SH-SY5Y (cell line): ENCODE measurements at regions not wholly inside any gene's neighbourhood (a gene's known extent, or its start where the extent isn't known, plus 50 kb on each side); places are given as distances from the start of the nearest gene placed in this dataset.

Source experiments
- GATA2 ChIP-seq: IDR thresholded peaks from 2 replicates; pipeline ENCODE4 v1.6.1; 2011; ENCODE audit warnings: mild to moderate bottlenecking, low read depth, low read length
- GATA3 ChIP-seq: IDR thresholded peaks from 2 replicates; pipeline ENCODE4 v1.6.1; 2011; ENCODE audit warnings: low read depth, mild to moderate bottlenecking, low read length, moderate library complexity

DNA sequence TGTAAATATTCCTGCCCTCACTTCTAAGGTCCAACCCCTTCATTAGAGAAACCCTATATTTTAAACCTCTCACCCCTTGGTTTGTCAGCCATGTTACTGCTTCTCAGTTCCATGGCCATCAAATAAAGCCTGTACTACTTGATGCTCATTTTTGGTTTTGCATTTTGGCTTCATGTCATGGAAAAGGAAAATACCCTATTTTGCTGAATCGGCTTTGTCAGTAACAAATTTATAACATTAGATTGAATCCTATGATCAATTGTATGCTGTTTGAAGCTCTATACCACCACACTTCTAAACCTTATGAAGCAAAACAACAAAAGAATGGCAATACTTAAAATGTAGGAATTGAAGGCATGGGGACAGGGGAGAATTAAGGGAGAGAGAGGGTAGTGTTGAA, 333.1 kb downstream of the ETV1 start:
- TF ChIP-seq GATA2 (no peak), GATA3 (no peak)
